Testis (tissue), 2 donors: ENCODE measurements at regions not wholly inside any gene's neighbourhood (a gene's known extent, or its start where the extent isn't known, plus 50 kb on each side); places are given as distances from the start of the nearest gene placed in this dataset.
"Not testable (repeated sequence)": the region's sequence is repeated elsewhere in the genome, so short reads cannot be mapped to it uniquely, and the experiment has no call there.

Experiments
- DNase-seq: peaks from one replicate; pipeline ENCODE4 v3.0.0-alpha.2; 2019
- H3K27ac ChIP-seq, 2 donors: fragments of 200-600 bp; sonication (generic); one replicate each; pipeline ENCODE4 v1.5.1; 2019
- H3K27me3 ChIP-seq: fragments of 200-600 bp; sonication (generic); one replicate; pipeline ENCODE4 v1.5.1; 2019
- H3K36me3 ChIP-seq: fragments of 200-600 bp; sonication (generic); one replicate; pipeline ENCODE4 v1.5.1; 2017; ENCODE audit warnings: low read depth; ENCODE audit errors: missing control alignments
- H3K4me1 ChIP-seq: fragments of 200-600 bp; sonication (generic); one replicate; pipeline ENCODE4 v1.5.1; 2019
- H3K4me3 ChIP-seq, 2 donors: fragments of 200-600 bp; sonication (generic); one replicate each; pipeline ENCODE4 v1.5.1; 2017 to 2019
- H3K9me3 ChIP-seq: fragments of 200-600 bp; sonication (generic); one replicate; pipeline ENCODE4 v1.5.1; 2017
- POLR2A ChIP-seq: fragments of 450-650 bp; IDR thresholded peaks from one replicate; pipeline ENCODE4 v1.6.1; 2017; ENCODE audit warnings: antibody characterized with exemption, mild to moderate bottlenecking, moderate library complexity
- WGBS, 2 donors: methylation state at CpG; one replicate each; pipeline ENCODE4 v1.1.5; 2018; 5-methylcytosine and 5-hydroxymethylcytosine counted together
- intact Hi-C: fragments of 100-400 bp; cut with DNase I; formaldehyde crosslinking; loops from one replicate; pipeline ENCODE4 v1.15.1; 2023; ENCODE audit warnings: low total_unique reads
- TF ChIP-seq, protein P1 (sequence below), 3 experiments: fragments of 450-650 bp in 2 of 3; fragments of 200-600 bp in 1 of 3; sonication (generic) in 1 of 3; IDR thresholded peaks; one replicate each; pipeline ENCODE4 v1.5.1; 2016 to 2019; ENCODE audit warnings: antibody characterized with exemption in 3 of 3, mild to moderate bottlenecking in 2 of 3, moderate library complexity in 1 of 3

- H3K4me3 ChIP-seq, result no peak overlapping the region
- intact Hi-C loops, result no loop called here
- H3K36me3 ChIP-seq, result no peaks in the 10 kb centered on the region
- no peak overlapping the region for H3K27ac ChIP-seq
- no peaks in the 10 kb centered on the region for H3K27me3 ChIP-seq
- no peaks in the 10 kb centered on the region for H3K9me3 ChIP-seq
- TF ChIP-seq POLR2A, result no peak
- TF ChIP-seq, protein P1, sequence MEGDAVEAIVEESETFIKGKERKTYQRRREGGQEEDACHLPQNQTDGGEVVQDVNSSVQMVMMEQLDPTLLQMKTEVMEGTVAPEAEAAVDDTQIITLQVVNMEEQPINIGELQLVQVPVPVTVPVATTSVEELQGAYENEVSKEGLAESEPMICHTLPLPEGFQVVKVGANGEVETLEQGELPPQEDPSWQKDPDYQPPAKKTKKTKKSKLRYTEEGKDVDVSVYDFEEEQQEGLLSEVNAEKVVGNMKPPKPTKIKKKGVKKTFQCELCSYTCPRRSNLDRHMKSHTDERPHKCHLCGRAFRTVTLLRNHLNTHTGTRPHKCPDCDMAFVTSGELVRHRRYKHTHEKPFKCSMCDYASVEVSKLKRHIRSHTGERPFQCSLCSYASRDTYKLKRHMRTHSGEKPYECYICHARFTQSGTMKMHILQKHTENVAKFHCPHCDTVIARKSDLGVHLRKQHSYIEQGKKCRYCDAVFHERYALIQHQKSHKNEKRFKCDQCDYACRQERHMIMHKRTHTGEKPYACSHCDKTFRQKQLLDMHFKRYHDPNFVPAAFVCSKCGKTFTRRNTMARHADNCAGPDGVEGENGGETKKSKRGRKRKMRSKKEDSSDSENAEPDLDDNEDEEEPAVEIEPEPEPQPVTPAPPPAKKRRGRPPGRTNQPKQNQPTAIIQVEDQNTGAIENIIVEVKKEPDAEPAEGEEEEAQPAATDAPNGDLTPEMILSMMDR (IDR thresholded peaks at IDR 0.05), result no peak
- H3K4me1 ChIP-seq, result no peaks in the 10 kb centered on the region
- DNase-seq, result no peak
- 29 to 49% methylated on average over 2 of the region's 2 CpGs for WGBS, 2 donors
Measured at GRCh38 chr1:118481126-118481525, 296.1 kb upstream of the SPAG17 start.

- WGBS, 2 donors, result 84 to 85% methylated on average over 3 of the region's 3 CpGs
- TF ChIP-seq, protein P1 (IDR thresholded peaks at IDR 0.05), result no peak
- Histone ChIP-seq H3K4me3 (no peak overlapping the region), H3K27me3 (no peaks in the 10 kb centered on the region), H3K27ac (no peak overlapping the region), H3K36me3 (no peaks in the 10 kb centered on the region), H3K9me3 (no peaks in the 10 kb centered on the region), H3K4me1 (no peaks in the 10 kb centered on the region)
- no peak for DNase-seq
- intact Hi-C loops, result no loop called here
Measured at GRCh38 chr1:118479351-118479750, 294.3 kb upstream of the SPAG17 start.

DNA sequence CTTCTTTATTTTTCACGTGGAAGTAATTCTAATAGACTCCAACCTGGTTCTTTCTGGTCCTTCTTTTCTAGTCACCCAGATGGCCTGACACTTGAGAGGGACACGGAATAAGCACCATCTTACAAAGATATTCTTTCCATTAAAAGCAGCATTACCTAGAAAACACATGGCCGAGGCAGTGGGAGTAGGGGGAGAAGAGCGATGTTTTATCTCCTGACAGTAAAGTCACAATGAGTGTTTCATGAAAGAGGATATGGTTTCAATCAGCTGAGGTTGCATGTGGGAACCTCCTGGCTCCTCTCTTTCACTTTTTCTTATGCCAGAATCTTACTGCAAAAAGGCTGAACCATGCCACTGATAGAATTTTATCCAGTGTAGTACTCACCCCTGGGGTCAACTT lies 288.8 kb upstream of the SPAG17 start:
- TF ChIP-seq POLR2A, result no peak
- TF ChIP-seq, protein P1 (IDR thresholded peaks at IDR 0.05), result no peak
- no peaks in the 10 kb centered on the region for H3K27me3 ChIP-seq
- 50 to 59% methylated on average over 4 of the region's 4 CpGs for whole genome bisulfite sequencing, 2 donors
- H3K4me1 ChIP-seq, result no peaks in the 10 kb centered on the region
- intact Hi-C loops, result no loop called here
- no peaks in the 10 kb centered on the region for H3K9me3 ChIP-seq
- no peak overlapping the region for H3K4me3 ChIP-seq
- no peak for DNase-seq
- H3K27ac ChIP-seq, result no peak overlapping the region
- H3K36me3 ChIP-seq, result no peaks in the 10 kb centered on the region

- H3K4me1 ChIP-seq, H3K36me3 ChIP-seq, DNase-seq, H3K4me3 ChIP-seq, intact Hi-C loops, H3K9me3 ChIP-seq, H3K27ac ChIP-seq, H3K27me3 ChIP-seq: not testable (repeated sequence)
- 87 to 89% methylated on average over 8 of the region's 8 CpGs for WGBS, 2 donors
Measured at GRCh38 chr1:118464460-118464859, 279.4 kb upstream of the SPAG17 start.

- DNase-seq, result no peak
- Histone ChIP-seq H3K27ac (no peak overlapping the region), H3K9me3 (no peaks in the 10 kb centered on the region), H3K4me1 (no peaks in the 10 kb centered on the region), H3K27me3 (no peaks in the 10 kb centered on the region), H3K36me3 (no peaks in the 10 kb centered on the region), H3K4me3 (no peak overlapping the region)
- TF ChIP-seq POLR2A, result no peak
- TF ChIP-seq, protein P1 (IDR thresholded peaks at IDR 0.05), result peak in 1 of 3 experiments; percentile 11
- intact Hi-C loops, result no loop called here
Measured at GRCh38 chr1:118461154-118461553, 276.1 kb upstream of the SPAG17 start.
